ENCODE measurements at regions not wholly inside any gene's neighbourhood (a gene's known extent, or its start where the extent isn't known, plus 50 kb on each side); places are given as distances from the start of the nearest gene placed in this dataset.
"Not testable (repeated sequence)": the region's sequence is repeated elsewhere in the genome, so short reads cannot be mapped to it uniquely, and the experiment has no call there.

GRCh38 chr5:124153588-124153987, 592.9 kb downstream of the ZNF608 start:
- DNase-seq = no peak

GRCh38 chr5:124148574-124148973, 597.9 kb downstream of the ZNF608 start:
- no peak for DNase-seq

DNA sequence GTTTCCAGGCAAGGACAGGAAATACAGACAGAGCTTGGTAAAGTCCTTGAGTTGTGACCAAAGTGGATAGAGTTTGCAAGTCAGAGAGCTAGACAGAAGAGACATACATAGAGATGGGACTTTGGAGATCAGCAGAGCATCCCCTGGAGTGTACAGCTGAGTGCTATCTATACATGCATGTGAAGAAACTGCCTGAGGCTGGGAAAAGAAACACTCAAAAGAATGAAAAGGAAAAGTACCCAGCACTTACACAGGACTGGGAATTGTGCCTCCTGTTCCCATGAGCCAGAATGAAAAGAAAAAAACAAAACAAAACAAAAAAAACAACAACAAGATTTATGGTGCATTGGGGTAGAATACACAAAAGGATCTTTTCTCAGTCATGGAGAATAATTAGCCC, 606.4 kb downstream of the ZNF608 start:
- no peak for DNase-seq

DNA sequence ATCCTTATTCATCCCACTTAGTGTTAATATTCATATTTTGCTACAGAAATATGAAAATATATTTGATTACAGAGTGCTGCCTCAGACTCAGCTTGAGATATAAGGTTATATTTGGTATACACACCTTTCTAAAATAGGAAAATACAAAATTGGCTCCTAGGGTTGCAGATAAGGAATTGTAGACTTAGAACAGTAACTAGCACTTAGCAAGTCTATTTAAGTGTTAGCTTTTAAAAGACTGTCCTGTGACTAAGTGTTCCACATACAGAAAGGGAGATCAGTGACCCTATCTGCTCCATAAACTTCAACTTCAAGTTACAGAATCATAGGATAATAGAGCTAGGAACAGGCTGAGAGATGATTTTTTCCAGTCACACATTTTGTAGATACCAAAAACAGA, 607.0 kb downstream of the ZNF608 start:
- no peak for DNase-seq

- DNase-seq = no peak
These were observed 609.8 kb downstream of the ZNF608 start for GRCh38 chr5:124136609-124137008.

DNA sequence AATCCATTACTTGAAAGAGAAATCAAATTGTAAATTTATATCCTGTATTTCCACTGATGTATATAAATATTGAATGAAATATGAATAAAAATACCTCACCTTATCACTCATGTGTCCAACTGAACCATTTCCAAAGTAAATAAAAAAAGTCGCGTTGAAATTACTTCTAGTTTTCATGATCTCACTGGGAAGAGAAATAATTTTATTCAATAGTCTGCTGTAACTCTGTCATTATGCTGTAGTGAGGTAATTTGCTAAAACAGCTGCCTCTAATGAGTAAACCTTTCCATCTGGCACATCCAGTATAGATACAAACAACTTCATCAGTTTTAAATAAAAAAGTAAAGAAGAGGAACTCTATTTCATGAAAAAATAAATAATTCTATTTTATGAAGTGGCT, 611.5 kb downstream of the ZNF608 start:
- DNase-seq = no peak

GRCh38 chr5:124133406-124133805, 613.0 kb downstream of the ZNF608 start:
- DNase-seq = no peak

DNA sequence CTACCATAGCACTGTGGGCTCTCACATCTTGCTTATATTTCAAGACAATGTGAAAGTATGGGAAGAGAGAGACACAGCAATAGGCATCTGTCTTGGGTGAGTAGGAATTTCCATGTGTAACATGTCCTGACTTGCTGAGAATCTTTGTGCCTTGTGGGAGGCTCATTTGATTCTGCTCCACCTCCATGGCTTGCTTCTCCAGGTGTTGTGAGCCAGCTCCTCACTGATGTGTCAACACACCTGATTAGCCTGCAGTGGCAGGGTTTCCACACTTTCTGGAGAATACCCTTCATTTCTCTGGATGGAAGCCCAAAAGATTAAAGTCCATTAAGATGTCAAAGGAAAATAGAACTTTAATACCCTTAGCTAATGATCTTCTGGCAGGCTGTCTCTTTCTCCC, 613.6 kb downstream of the ZNF608 start:
- no peak for DNase-seq

DNA sequence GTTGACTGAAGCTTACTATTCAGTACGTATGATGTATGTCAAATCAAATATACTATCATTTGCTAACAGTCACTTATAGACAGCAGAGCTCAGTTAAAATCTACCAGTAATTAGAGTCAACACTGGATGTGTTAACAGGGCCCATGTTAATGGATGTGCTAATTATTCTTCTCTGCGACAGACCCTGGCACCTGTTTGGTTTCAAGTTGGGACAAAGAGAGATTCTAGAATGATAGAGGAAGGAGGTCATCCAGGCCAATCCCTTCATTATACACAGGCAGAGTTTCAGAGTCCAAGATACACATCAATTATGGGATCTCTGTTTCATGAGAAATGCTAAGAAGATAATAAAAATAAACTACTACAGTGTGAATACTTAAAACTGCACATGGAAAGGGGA, 615.0 kb downstream of the ZNF608 start:
- DNase-seq = no peak

DNA sequence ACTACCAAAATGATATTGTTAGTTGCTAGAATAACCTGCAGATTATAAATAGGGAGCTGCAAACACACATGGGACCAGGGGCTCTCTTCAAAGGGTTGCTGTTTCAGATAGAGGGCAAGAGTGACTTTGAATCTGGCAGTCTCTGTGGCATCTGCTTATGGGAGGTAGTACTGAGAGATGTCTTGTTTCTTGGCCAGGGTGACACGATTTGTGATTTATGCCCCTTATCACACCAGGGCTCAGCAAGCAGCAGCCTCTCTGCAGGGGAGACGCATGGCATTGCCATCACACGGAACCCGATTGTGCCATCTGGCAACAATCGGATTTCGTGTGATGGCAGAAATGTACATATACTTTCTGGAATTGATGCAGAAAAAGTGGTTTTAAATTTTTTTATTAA, 615.6 kb downstream of the ZNF608 start:
- no peak for DNase-seq

DNA sequence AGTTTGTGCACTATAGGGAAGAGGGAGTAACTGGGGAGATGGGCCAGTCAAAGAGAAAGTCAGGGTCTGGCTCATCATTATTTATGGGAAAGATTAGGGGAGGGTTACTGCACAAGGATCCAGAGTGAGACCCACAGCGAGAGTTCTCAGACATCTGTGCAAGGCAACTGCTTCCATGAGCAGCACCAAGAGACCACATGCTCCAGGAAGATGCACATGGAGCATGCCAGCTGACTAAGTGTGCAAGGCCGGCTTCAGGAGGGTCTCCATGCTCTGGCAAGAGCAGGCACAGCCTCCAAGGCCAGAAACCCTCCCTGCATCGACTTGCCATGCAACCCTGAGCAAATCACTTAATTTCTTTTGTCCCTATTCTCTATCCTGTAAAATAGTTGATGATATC, 616.9 kb downstream of the CSNK1G3 start:
- no peak for DNase-seq

- no peak for DNase-seq
These were observed 614.7 kb downstream of the CSNK1G3 start for GRCh38 chr5:124126504-124127217.

GRCh38 chr5:124124711-124125229, 612.8 kb downstream of the CSNK1G3 start:
- no peak for DNase-seq

GRCh38 chr5:124121198-124121597, 609.2 kb downstream of the CSNK1G3 start:
- no peak for DNase-seq

GRCh38 chr5:124114911-124115310, 602.9 kb downstream of the CSNK1G3 start:
- no peak for DNase-seq

DNA sequence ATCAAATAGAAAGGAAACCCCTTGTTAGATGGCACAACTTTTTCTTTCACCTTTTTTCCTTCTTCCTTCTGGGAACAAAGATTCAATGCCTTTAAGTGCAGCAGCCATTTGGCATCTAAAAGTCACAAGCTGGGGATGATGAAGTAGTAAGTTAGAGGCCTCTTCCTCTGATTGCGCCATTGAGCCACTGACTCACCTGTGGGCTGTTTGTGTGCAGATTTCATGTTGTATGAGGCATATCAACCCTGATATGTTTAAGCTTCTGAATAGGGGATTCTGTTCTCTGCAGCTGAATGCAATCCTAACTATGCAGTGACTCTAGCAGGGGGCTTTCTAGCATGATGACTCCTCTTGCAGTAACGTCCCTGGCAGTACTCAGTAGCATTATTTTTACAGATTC, 599.9 kb downstream of the CSNK1G3 start:
- no peak for DNase-seq

DNA sequence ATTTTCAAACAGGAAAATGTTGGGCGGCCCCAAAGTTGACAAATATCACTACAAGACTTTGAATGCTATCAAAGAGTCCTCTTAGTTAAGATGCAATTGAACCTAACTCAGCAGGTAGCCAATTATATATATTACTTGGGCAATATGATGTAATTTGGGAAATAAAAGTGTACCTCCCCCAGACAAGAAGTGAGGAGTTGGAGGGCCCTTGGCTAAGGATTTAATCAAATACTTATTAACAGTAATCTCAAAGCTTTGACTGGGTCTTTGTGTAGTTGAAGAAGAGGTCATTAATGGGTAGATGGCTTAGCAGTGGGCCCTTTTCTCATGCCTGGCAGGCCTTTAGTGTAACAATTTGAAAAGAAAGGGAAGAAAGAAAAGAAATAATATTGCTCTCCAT, 599.0 kb downstream of the CSNK1G3 start:
- no peak for DNase-seq

GRCh38 chr5:124105326-124105725, 593.3 kb downstream of the CSNK1G3 start:
- no peak for DNase-seq

- no peak for DNase-seq
These were observed 592.8 kb downstream of the CSNK1G3 start for GRCh38 chr5:124104821-124105220.

- no peak for DNase-seq
These were observed 592.4 kb downstream of the CSNK1G3 start for GRCh38 chr5:124104344-124104743.

GRCh38 chr5:124103671-124104070, 591.7 kb downstream of the CSNK1G3 start:
- no peak for DNase-seq

DNA sequence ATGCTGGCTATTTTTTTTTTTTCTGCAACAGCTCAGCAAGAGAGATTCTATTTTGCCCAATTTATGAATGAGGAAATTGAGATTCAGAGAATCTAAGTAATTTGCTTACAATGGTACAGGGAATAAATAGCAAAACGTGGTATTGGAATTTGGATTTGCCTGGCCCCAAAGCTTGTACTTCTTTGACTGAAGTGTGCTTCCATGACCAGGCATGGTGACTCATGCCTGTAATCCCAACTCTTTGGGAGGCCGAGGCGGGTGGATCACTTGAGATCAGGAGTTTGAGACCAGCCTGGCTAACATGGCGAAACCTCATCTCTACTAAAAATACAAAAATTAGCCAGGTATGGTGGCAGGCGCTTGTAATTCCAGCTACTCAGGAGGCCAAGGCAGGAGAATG, 591.1 kb downstream of the CSNK1G3 start:
- DNase-seq = not testable (repeated sequence)

- DNase-seq = no peak
These were observed 590.5 kb downstream of the CSNK1G3 start for GRCh38 chr5:124102486-124102885.

DNA sequence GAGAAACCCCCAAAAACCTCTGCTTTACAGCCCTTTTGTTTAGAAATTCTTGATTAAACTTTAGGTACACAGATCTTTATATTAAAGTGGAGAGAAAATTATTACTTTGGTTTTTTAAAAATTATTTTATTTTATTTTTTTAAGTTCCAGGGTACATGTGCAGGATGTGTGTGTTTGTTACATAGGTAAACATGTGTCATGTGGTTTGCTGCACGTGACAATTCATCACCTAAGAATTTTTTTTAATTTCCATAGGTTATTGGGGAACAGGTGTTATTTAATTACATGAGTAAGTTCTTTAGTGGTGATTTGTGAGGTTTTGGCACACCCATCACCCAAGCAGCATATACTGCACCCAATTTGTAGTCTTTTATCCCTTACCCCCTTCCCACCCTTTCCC, 581.7 kb downstream of the CSNK1G3 start:
- no peak for DNase-seq

- DNase-seq = no peak
These were observed 578.1 kb downstream of the CSNK1G3 start for GRCh38 chr5:124090115-124090514.
